Fibroblast of lung (primary cell): ENCODE measurements at regions not wholly inside any gene's neighbourhood (a gene's known extent, or its start where the extent isn't known, plus 50 kb on each side); places are given as distances from the start of the nearest gene placed in this dataset.

Source experiments
- EZH2 ChIP-seq: IDR thresholded peaks from 2 replicates; pipeline ENCODE4 v1.5.1; 2012; ENCODE audit warnings: low read length, control low read depth, mild to moderate bottlenecking; ENCODE audit errors: missing control alignments
- TF ChIP-seq, protein P1 (sequence below), 2 donors: IDR thresholded peaks in 1 of 2; conservative IDR thresholded peaks in 1 of 2; 1 replicate in 1 of 2; 2 replicates in 1 of 2; pipeline ENCODE4 v1.5.1; 2011 to 2012; ENCODE audit warnings: low read length in 2 of 2, control low read depth in 1 of 2, inconsistent platforms in 1 of 2, low read depth in 1 of 2, mild to moderate bottlenecking in 1 of 2

DNA sequence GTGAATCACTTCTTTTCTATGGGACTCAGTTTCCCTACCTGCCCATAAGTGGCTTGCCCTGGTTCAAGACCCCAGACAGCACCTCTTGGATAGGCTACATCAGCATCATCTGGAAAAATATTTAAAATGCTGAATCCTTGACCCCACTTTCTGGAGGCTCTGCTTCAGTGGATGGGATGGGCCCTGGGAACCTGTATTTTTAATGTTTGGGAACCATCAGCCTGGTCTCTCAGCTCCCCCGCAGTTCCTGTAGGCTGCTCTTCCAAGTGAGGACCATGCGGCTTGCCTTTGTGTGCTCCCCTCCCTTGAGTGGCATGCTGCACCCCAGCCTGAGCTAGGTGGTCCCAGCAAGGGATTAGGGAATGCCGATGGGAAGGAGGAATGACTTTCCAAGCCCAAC is 68.3 kb upstream of the CRHR1 start:
- TF ChIP-seq, protein P1, sequence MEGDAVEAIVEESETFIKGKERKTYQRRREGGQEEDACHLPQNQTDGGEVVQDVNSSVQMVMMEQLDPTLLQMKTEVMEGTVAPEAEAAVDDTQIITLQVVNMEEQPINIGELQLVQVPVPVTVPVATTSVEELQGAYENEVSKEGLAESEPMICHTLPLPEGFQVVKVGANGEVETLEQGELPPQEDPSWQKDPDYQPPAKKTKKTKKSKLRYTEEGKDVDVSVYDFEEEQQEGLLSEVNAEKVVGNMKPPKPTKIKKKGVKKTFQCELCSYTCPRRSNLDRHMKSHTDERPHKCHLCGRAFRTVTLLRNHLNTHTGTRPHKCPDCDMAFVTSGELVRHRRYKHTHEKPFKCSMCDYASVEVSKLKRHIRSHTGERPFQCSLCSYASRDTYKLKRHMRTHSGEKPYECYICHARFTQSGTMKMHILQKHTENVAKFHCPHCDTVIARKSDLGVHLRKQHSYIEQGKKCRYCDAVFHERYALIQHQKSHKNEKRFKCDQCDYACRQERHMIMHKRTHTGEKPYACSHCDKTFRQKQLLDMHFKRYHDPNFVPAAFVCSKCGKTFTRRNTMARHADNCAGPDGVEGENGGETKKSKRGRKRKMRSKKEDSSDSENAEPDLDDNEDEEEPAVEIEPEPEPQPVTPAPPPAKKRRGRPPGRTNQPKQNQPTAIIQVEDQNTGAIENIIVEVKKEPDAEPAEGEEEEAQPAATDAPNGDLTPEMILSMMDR (conservative IDR thresholded peaks at IDR 0.05 in 1 of 2, IDR thresholded peaks at IDR 0.05 in 1 of 2; ENCODE audit: low read depth in 1 of 2, low read length in 2 of 2): no peak
- TF ChIP-seq EZH2: no peak
